ENCODE measurements at regions not wholly inside any gene's neighbourhood (a gene's known extent, or its start where the extent isn't known, plus 50 kb on each side); places are given as distances from the start of the nearest gene placed in this dataset.

DNA sequence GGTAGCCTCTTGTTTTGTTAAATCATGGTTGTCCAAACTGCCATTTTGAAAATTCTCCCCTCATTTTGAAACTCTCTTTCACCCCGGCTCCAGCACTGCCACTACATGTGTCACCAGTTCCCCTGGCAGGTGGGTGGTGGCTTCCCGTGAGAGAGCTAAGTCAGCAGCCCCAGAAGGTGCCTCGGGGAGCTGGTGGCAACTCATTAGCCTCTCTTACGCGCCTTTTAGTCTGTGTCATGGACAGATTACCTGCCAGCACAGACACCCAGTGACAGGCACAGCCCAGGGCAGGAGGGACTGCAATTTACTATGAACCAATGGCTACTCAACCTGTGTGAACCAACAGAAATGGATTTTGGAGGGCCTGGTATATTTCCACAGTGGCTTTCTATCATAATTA, 147.1 kb upstream of the SASH1 start:
- no peak overlapping the region for H3K27ac Mint-ChIP-seq

DNA sequence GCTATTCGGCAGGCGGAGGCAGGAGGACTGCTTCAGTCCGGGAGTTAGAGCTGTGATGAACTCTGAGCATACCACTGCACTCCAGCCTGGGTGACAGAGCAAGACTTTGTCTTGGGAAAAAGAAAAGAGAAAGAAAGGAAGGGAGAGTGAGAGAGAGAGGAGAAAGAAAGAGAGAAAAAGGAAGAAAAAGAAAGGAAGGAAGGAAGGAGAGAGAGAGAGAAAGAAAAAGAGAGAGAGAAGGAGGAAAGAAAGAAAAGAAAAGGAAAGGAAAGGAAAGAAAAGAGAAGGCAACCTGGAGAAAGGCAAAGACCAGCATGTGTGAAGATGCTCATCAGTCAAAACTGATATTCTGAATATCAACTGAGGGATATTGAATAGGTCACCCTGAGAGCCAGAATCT, 143.1 kb upstream of the SASH1 start:
- DNase-seq (ENCODE audit: low spot score in 2 of 2) (no peak), ATAC-seq (no peak)
- H3K36me3 Mint-ChIP-seq: peaks cover 6 to 21% of the 10 kb centered on the region in 2 donors
- H3K27ac Mint-ChIP-seq: no peak overlapping the region
- H3K9me3 Mint-ChIP-seq: peaks cover 6 to 20% of the 10 kb centered on the region in 2 donors

More for the DNA sequence above, 147.1 kb upstream of the SASH1 start:
- Mint-ChIP-seq H3K9me3 (peaks cover 6 to 9% of the 10 kb centered on the region in 2 donors), H3K36me3 (peaks cover 6 to 16% of the 10 kb centered on the region in 2 donors)
- ATAC-seq (no peak), DNase-seq (ENCODE audit: low spot score in 2 of 2) (no peak)

DNA sequence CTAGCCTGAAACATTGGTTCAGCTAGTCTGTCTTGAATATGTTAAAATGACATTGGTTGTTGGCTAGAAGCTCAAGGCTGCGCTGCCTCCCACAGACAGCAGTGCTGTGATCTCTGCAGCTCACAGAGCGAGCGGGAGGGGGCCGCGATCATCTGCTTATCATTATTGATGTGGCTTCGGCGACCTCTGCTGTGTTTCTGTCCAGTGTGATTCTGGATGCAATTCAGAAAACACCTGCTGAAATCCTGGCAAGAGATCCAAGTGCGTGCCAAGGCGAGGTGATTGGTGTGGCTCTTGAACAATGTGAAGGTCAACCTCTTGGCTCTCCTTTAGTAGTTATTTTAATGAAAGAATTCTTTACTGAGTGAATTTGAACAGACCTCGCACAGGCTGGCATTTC, 142.3 kb upstream of the SASH1 start:
- H3K27ac Mint-ChIP-seq: no peak overlapping the region
- peaks cover 6 to 21% of the 10 kb centered on the region in 2 donors for H3K36me3 Mint-ChIP-seq
- ATAC-seq (no peak), DNase-seq (ENCODE audit: low spot score in 2 of 2) (no peak)
- peaks cover 6 to 21% of the 10 kb centered on the region in 2 donors for H3K9me3 Mint-ChIP-seq

DNA sequence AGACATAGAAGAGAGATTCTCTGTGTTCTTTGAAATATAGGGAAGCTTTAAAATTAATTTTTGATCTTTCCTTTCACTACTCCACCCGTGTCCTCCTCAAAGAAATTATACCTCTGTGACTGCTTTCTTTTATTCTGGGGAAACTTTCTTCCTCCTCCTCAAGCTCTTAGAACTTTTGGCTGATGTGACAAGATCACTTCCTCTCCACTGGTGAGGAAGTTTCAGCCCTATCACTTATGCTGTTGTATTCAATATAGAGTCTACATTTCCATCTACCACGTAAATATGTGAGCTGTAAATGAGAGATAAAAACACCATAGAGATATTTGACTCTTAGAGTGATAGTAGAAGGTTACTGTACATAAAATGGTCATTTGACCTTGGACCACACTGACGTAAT, 141.9 kb upstream of the SASH1 start:
- H3K36me3 Mint-ChIP-seq: peaks cover 6 to 21% of the 10 kb centered on the region in 2 donors
- ATAC-seq: no peak
- no peak overlapping the region for H3K27ac Mint-ChIP-seq
- DNase-seq (ENCODE audit: low spot score in 2 of 2): no peak
- peaks cover 6 to 26% of the 10 kb centered on the region in 2 donors for H3K9me3 Mint-ChIP-seq

DNA sequence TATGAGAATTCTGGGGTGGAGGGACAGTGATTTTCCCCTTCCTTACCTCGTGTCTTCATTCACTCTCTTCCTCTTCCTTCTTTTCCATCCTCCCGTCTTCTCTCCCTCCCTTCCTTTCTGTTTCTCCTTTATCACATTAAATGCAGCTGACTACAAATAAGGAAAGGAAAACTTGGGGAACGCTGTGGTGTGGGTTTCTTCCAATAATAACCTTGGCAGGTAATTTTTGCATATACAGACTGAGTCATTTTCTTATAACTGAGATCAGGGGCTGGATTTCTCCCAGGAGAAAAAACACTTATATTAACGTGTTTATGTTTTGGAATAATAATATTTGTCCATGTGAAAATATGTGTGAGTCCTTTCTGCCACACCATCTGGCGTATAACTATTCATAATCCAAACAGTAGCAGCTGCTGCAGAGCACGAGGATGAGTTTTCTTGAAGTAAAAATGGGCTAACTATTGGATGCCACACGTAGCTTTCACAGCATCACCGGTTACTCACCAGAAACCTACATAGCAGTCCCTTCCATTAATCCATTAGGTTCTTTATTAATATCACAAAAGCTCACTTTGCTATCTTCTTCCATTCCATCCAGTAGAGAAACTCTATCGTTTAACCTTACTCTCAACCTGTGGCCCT, 139.2 kb upstream of the SASH1 start:
- H3K27ac Mint-ChIP-seq: peak overlapping the region in 1 of 2 donors; percentile 52
- DNase-seq (ENCODE audit: low spot score in 2 of 2) (no peak), ATAC-seq (peak; percentile 16 to 38)
- H3K36me3 Mint-ChIP-seq: peaks cover 2 to 11% of the 10 kb centered on the region in 2 donors
- peaks cover 0 to 17% of the 10 kb centered on the region in 2 donors for H3K9me3 Mint-ChIP-seq

DNA sequence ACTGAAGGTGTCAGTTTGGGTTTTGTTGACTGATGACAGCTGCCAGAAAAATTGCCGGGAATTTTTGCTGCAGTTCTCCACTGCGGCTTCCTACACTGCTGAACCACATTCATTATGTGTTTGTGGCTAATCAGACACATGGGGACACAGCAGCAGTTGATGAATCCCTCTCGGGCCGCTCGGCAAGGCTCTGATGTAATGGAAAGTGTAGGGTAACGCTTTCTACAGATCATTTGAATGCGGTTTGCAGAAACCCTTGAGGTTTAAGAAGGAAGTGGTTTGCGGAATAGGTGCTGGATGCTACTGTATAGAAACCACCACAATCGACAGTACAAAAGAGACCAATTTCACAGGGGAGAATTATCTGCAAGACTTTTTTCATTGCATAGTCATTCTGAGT, 138.7 kb upstream of the SASH1 start:
- peak; percentile 64 to 65 for DNase-seq (ENCODE audit: low spot score in 2 of 2)
- Mint-ChIP-seq H3K9me3 (peaks cover 0 to 17% of the 10 kb centered on the region in 2 donors), H3K36me3 (peaks cover 0 to 10% of the 10 kb centered on the region in 2 donors)

DNA sequence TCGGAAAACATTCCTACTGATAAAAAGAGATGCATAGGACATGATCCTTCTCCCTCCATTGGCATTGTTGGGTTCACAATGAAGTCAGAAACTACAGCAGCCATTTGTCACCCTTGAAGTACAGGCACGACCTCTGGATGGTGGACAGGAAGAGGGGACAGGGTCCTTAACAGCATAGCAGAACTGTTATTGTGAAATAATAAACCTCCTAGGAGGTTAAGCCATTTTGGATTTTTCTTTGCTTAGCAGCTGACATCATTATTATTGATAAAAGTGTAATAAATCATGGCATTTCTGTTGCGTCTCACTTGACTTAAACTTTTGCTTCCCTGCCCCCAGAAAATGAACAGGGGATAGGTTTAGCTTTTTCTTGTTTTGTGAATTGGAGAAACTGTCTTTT, 134.3 kb upstream of the SASH1 start:
- Mint-ChIP-seq H3K36me3 (peaks cover 0 to 2% of the 10 kb centered on the region in 2 donors), H3K27ac (no peak overlapping the region), H3K9me3 (peaks cover 0 to 7% of the 10 kb centered on the region in 2 donors)
- no peak for ATAC-seq
- no peak for DNase-seq (ENCODE audit: low spot score in 2 of 2)

More for the DNA sequence above, 138.7 kb upstream of the SASH1 start:
- peak overlapping the region; percentile 52 to 88 for H3K27ac Mint-ChIP-seq
- peak; percentile 93 to 96 for ATAC-seq

DNA sequence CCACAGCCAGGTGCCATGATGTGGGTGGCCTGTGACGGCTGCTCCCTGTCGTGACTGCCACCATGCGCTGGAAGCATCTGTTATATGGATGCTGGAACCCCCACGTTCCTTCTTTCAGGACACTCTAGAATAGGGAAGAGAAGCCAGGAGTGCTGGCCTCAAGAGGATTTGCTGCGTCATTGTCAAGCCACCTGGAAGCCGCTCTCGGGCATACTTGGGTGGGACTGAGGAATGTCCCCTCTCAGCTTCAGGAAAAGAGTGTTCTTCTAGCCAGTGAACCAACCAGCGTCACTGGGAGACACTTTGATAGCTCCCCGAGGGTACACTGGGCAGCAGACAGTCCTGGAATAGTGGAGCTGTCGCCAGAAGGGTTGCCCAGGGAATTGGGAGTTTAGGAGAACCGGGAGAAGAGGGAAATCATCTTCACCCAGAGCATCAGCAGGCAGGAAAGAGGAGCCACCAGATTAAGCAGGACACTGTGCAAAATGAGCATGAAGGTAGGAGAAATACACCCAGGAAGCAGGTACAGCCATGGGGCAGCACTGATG, 130.8 kb upstream of the SASH1 start:
- ATAC-seq: no peak
- H3K9me3 Mint-ChIP-seq: no peaks in the 10 kb centered on the region
- H3K36me3 Mint-ChIP-seq: no peaks in the 10 kb centered on the region
- DNase-seq (ENCODE audit: low spot score in 2 of 2): no peak
- no peak overlapping the region for H3K27ac Mint-ChIP-seq

DNA sequence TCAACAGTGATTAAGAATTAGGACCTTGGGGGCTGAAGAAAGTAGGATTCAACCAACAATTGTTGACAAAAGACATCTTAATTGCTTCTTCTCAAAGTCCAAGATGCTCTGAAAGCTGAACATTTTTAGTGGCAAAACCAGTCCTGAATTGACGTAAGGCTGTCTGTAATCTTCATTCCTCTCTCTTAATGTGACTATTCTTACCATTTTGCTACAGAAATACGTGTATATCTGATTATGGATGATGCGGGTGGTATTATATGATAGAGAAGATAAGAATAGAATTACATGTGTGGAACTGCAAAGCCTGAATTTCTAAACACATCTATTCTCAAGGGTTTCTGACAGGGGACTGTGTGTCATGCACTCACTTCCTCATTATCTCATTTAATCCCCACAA, 130.3 kb upstream of the SASH1 start:
- Mint-ChIP-seq H3K27ac (no peak overlapping the region), H3K9me3 (no peaks in the 10 kb centered on the region), H3K36me3 (no peaks in the 10 kb centered on the region)
- no peak for DNase-seq (ENCODE audit: low spot score in 2 of 2)
- ATAC-seq: no peak

DNA sequence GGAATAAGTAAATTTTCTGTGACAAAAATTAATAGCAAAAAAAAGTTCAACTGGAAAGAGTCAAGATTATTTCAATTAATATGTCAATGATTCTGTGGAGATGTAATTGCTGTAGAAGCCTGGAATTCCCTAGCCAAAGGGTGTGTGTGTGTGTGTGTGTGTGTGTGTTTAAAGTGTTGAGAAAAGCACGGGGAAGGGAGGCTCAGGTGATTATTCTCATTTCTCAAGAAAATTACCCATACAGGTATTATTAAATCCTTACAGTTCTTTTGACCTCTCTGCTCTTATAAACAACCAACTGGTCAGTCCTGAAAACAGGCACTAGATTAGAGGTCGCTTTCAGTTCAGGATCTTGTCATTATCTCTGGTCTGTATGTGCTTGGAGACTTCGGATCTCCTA, 129.3 kb upstream of the SASH1 start:
- no peak for DNase-seq (ENCODE audit: low spot score in 2 of 2)
- no peak for ATAC-seq
- no peak overlapping the region for H3K27ac Mint-ChIP-seq
- H3K36me3 Mint-ChIP-seq: no peaks in the 10 kb centered on the region
- no peaks in the 10 kb centered on the region for H3K9me3 Mint-ChIP-seq

DNA sequence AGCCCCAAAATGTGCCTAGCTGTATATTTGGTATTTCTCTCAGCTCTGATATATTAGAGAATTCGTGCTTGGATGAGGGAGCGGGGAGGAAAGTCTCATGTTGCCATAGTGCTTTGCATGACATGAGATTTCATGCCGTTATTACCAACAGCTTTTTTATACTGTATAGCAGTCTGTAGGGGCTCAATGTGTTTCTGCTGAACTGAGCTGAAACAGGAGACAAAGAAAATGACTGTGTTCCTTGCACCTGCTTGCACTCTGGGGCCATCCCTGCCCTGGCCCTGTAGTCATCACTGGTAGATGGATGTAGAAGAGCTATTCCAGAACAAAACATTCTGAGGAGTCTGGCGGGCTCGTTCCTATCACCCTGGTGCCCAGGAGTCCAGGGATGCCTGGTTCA, 128.0 kb upstream of the SASH1 start:
- ATAC-seq: no peak
- no peak overlapping the region for H3K27ac Mint-ChIP-seq
- DNase-seq (ENCODE audit: low spot score in 2 of 2): no peak
- H3K9me3 Mint-ChIP-seq: no peaks in the 10 kb centered on the region
- no peaks in the 10 kb centered on the region for H3K36me3 Mint-ChIP-seq

DNA sequence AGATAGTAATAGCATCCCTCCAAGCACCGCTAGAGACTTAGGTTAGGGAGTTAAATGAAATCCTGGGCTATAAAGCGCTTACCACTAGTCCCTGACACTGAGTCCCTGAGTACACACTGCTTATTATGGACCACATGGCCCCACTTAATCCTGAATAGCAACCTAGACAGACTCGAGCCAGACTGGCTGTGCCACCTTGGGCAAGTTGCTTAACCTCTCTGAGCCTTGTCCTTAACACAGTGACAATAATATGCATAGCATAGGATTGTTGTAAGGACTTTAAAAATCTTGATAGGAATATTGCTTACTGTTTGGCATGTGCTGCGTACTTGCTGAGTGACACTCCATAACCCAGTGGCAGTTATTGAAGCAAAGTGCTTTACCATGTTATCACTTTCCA, 125.6 kb upstream of the SASH1 start:
- Mint-ChIP-seq H3K9me3 (no peaks in the 10 kb centered on the region), H3K27ac (no peak overlapping the region), H3K36me3 (no peaks in the 10 kb centered on the region)
- ATAC-seq (no peak), DNase-seq (ENCODE audit: low spot score in 2 of 2) (no peak)

DNA sequence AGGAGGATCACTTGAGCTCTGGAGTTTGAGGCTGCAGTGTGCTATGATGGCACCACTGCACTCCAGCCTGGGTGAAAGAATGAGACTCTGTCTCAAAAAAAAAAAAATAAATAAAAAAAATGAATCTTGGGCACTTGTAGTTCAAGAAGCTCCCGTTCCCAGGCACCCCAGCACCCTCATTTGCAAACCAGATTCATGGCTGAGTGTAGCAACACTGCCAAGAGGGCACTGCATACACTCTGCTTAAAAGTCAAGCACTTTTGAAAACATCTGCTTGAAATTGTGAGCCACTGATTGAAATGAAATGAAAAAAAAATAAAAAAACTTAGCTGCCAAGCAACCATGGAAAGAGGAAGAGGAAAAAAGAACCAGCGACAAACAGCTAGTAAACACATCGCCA, 124.7 kb upstream of the SASH1 start:
- no peak for DNase-seq (ENCODE audit: low spot score in 2 of 2)
- H3K9me3 Mint-ChIP-seq: no peaks in the 10 kb centered on the region
- no peak for ATAC-seq
- no peak overlapping the region for H3K27ac Mint-ChIP-seq
- no peaks in the 10 kb centered on the region for H3K36me3 Mint-ChIP-seq

DNA sequence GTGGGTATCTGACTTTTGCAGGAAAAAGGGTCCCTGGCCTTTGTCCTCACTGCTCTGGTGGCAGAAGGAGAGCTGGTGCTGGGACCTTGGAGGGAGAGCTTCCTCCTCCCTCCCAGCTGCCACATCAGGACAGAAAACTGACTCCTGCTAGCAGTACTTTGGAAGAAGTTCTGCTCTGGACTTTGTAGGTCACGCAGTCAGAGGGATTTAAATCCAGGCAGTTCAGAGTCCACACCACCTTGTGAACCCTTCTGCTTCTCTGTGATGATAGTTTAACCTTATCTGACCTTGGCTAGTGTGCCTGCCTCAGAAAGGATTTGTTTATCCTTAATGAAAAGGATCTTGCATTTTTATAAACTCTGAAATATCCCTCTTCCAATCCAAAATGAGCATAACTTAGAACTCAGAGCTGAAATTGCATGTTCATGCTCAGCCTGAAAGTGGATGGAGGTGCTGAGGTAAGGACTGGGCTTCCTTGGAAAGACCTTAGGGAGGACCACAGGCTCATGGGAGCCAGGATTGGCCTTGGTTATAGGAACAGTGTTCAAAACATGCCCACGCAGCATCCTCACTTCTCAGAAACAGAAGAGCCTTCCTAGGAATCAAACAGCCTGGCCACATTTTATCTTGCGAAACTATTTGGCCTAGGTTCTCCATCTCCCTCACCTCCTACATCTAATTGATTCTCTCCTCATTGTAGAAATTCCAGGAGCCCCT, 123.9 kb upstream of the SASH1 start:
- Mint-ChIP-seq H3K36me3 (no peaks in the 10 kb centered on the region), H3K9me3 (no peaks in the 10 kb centered on the region), H3K27ac (no peak overlapping the region)
- ATAC-seq (no peak), DNase-seq (ENCODE audit: low spot score in 2 of 2) (no peak)

DNA sequence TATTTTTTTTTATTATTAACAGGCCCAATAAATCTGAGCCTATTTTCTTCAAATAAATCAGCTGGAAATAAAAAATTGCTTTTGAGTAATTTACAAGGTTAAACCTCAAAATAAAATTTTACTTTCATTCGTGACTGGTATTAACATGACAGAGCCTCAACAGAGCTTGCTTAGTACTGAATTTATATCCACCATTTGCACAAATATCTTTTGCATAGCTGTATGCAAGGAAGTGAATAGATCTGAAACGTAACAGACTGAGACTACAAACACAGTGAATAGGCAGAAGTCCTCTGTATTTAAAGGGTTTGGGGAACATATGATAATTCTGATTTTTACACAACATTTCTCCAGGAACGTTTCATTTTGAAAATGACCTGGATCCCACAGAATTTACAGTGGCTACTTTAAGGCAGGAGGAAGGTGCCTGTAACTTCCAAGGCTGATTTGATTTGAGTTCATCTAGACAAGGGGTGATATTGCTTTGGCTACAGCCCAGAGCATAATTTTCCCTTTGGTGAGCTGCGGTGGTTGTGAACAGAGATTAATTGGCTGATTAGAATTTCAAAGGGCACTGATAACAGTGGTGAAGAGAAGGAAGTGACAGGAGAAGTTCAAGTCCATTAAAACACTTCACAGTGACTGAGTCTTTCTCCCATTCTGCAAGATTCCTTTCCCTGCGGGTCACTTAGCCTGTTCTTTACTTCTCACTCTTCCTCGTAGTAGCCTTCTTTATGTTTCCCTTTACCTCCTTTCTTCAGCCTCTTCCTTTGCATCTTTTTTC, 121.2 kb upstream of the SASH1 start:
- ATAC-seq: no peak
- DNase-seq (ENCODE audit: low spot score in 2 of 2): no peak
- Mint-ChIP-seq H3K36me3 (no peaks in the 10 kb centered on the region), H3K27ac (no peak overlapping the region), H3K9me3 (no peaks in the 10 kb centered on the region)

DNA sequence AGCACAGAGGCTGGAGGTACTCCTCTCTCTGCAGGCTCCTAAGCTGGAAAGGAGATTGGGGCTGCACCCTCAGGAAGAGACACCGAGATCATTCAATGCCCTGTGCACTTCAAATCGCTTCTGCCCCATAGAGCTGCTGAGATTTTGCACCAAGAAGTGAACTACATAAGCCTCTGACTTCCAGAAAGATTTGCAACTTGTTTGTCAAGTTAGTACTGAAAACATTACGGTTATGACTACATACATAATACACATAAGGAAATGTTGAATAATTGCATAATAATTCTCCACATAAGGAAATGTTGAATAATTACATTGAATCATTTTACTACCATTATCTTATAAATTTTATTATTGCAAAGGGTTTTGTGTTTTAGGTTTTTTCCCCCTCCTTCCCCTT, 120.3 kb upstream of the SASH1 start:
- DNase-seq (ENCODE audit: low spot score in 2 of 2) (no peak), ATAC-seq (no peak)
- H3K9me3 Mint-ChIP-seq: no peaks in the 10 kb centered on the region
- H3K36me3 Mint-ChIP-seq: no peaks in the 10 kb centered on the region
- H3K27ac Mint-ChIP-seq: no peak overlapping the region

DNA sequence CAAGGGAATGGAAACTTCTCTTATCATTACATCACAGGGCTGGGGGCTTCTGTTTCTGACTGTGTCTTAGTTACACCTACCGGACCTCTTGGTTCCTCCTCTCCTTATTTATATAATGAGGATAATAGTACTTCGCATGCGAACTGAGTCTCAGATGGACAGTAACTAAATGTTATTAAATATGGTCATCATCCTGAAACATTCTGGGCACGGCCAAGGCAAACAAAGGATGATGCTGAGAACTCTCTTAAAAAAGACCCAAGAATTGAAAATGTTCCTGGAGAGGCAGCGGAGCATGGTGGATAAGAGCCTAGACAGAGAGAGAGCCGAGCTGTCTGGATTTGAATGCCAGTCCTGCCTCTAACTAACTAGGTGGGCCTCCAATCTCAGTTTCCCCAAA, 119.8 kb upstream of the SASH1 start:
- H3K27ac Mint-ChIP-seq: no peak overlapping the region
- DNase-seq (ENCODE audit: low spot score in 2 of 2) (no peak), ATAC-seq (no peak)
- H3K9me3 Mint-ChIP-seq: no peaks in the 10 kb centered on the region
- H3K36me3 Mint-ChIP-seq: no peaks in the 10 kb centered on the region

Measured in activated naive CD4-positive, alpha-beta T cell treated with anti-CD3 and anti-CD28 coated beads, Interleukin-2, amount 50 U/mL, for 72 hours (primary cell).